ENCODE measurements at regions not wholly inside any gene's neighbourhood (a gene's known extent, or its start where the extent isn't known, plus 50 kb on each side); places are given as distances from the start of the nearest gene placed in this dataset.
"Not testable (repeated sequence)": the region's sequence is repeated elsewhere in the genome, so short reads cannot be mapped to it uniquely, and the experiment has no call there.

DNA sequence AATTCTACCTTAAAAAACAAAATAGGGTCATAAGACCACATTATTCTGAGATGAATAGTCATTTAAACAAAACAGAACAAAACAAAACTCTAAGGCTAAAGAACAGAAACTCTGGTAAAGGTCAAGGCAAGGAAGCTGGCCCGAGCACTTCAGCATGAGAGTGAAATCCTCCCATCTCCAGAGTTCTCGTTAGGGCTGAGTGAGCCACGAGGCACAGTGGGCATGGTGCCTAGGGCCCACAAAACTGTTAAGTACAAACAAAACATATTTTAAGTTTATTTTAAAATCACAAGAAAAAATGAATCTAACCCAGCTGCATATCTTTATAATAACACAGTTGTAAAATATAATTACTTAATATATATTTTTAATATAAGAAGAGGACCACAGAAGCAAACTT lies 417.8 kb upstream of the GBE1 start:
- ChIA-PET POLR2A (no interaction called here), CTCF (no interaction called here)

DNA sequence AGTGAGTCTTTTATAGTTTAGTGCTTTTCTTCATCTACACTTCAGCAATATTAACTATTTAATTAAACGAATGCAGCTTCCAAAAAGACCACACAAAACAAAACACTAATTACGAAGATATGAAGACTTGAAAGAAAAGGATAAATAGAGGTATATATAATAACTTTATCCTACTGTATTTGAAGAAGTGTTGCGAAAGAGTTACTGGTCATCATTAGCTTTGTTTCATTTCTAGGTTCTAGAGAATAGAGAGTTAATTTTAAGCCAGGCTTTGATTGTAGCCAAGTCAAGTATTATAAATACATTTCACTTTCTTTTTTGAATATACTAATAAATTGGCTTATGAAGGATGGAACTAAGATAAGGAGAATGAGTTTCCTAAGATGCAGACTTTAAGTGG lies 416.8 kb upstream of the GBE1 start:
- TF ChIP-seq, protein P1, sequence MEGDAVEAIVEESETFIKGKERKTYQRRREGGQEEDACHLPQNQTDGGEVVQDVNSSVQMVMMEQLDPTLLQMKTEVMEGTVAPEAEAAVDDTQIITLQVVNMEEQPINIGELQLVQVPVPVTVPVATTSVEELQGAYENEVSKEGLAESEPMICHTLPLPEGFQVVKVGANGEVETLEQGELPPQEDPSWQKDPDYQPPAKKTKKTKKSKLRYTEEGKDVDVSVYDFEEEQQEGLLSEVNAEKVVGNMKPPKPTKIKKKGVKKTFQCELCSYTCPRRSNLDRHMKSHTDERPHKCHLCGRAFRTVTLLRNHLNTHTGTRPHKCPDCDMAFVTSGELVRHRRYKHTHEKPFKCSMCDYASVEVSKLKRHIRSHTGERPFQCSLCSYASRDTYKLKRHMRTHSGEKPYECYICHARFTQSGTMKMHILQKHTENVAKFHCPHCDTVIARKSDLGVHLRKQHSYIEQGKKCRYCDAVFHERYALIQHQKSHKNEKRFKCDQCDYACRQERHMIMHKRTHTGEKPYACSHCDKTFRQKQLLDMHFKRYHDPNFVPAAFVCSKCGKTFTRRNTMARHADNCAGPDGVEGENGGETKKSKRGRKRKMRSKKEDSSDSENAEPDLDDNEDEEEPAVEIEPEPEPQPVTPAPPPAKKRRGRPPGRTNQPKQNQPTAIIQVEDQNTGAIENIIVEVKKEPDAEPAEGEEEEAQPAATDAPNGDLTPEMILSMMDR (IDR thresholded peaks at IDR 0.05; ENCODE audit: insufficient read depth, low read length, missing control alignments) = no peak
- no peak for DNase-seq (ENCODE audit: low read depth, low spot score)
- ChIA-PET CTCF (no interaction called here), POLR2A (no interaction called here)
- no peak overlapping the region for H3K4me3 ChIP-seq (ENCODE audit: low read depth, low read length)

More for the DNA sequence above, 417.8 kb upstream of the GBE1 start:
- DNase-seq (ENCODE audit: low read depth, low spot score) = no peak
- no peak overlapping the region for H3K4me3 ChIP-seq (ENCODE audit: low read depth, low read length)
- TF ChIP-seq, protein P1 (IDR thresholded peaks at IDR 0.05; ENCODE audit: insufficient read depth, low read length, missing control alignments) = no peak

DNA sequence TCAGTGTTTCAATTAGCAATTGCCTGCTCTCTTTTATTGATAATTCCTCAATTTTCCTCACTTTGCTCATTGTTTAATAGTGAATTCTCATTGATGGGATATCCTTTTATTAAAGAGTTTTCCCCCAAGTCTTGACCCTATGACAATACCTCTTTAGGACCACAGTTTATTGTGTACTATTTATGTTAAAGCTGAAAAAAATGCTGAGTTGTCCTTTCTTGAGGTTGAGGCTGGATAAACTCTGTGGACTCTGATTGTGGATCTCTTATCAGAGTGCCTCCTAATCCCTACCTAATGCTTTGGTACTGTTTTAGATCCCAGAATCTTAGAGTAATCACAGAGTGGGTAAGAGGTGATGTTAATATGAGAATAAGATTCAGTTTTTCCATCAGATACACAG lies 416.3 kb upstream of the GBE1 start:
- H3K4me3 ChIP-seq (ENCODE audit: low read depth, low read length) = no peak overlapping the region
- ChIA-PET CTCF (no interaction called here), POLR2A (no interaction called here)
- DNase-seq (ENCODE audit: low read depth, low spot score) = no peak
- TF ChIP-seq, protein P1 (IDR thresholded peaks at IDR 0.05; ENCODE audit: insufficient read depth, low read length, missing control alignments) = no peak

DNA sequence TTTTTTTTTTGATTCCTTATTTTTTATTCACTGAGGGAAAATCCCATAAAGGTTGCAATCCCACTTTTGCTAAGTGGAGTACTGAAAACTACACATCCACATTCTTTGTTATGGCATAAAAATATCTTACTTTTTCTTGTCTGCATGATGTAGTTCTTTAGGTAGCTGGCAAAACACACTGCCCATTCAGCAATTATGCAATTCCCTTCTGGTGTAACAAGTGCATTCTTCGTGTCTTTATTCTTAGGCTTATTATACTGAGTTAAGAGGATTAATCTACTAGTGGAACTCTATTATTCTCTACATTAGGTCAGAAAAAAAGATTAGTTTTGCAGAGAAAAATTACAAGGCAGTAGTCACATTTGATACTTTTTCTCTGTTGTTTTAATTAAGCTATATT lies 403.8 kb upstream of the GBE1 start:
- CTCF ChIA-PET = no interaction called here
- H3K4me3 ChIP-seq (ENCODE audit: low read depth, low read length) = no peak overlapping the region
- TF ChIP-seq, protein P1 (IDR thresholded peaks at IDR 0.05; ENCODE audit: insufficient read depth, low read length, missing control alignments) = no peak
- POLR2A ChIA-PET = no interaction called here
- DNase-seq (ENCODE audit: low read depth, low spot score) = no peak

DNA sequence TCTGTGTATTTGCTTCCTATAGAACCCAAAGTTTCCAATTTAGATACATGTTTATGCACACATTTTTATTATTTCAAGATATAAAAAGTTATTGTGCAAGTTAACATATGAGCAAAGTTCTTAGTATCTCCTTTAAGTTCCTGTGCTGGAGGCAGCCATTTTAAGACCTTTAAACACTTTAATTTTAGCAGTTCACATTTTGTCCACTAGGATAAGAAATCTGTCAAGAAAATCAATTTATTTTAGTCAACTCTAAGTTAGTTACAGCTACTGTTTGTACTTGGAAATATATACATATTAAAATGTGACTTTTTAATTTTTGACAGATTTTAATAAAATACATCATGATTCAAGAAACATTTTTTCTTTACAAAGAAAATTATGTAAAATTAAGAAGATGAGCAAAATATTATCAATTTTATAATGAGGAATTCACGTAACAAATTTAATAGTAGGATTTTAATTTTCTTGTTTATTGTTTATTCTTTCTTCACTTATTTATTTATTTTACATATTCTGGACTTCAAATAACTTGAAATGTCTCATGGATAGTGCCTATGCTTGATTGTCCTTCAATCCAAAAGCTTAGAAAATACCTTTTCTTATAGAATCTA lies 402.6 kb upstream of the GBE1 start:
- H3K4me3 ChIP-seq (ENCODE audit: low read depth, low read length) = no peak overlapping the region
- TF ChIP-seq, protein P1 (IDR thresholded peaks at IDR 0.05; ENCODE audit: insufficient read depth, low read length, missing control alignments) = no peak
- POLR2A ChIA-PET = no interaction called here
- CTCF ChIA-PET = no interaction called here
- DNase-seq (ENCODE audit: low read depth, low spot score) = no peak

DNA sequence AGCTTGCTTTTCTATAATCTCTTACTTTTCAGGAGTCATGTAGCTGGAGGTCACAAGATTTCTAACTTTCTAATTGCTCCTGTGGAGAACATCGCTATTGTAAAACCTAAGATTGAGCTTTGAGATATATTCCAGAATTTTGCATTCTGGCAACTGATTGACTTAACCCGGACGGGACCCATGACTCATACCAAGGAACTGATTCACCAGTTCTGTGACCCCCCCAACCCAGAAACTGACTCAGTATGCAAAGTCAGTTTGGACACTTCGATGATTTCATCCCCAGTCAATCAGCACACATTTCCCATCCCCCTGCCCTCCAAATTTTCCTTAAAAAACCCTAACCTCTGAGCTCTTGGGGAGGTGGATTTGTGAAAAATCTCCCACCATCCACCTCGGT lies 396.5 kb upstream of the GBE1 start:
- DNase-seq (ENCODE audit: low read depth, low spot score) = no peak
- ChIA-PET CTCF (interaction anchor here (1.4 kb wide), 1 partner anchor 26 kb away, joined by 4 read pairs; no protein-coding TSS in a partner anchor), POLR2A (no interaction called here)
- H3K4me3 ChIP-seq (ENCODE audit: low read depth, low read length) = no peak overlapping the region
- TF ChIP-seq, protein P1 (IDR thresholded peaks at IDR 0.05; ENCODE audit: insufficient read depth, low read length, missing control alignments) = no peak

DNA sequence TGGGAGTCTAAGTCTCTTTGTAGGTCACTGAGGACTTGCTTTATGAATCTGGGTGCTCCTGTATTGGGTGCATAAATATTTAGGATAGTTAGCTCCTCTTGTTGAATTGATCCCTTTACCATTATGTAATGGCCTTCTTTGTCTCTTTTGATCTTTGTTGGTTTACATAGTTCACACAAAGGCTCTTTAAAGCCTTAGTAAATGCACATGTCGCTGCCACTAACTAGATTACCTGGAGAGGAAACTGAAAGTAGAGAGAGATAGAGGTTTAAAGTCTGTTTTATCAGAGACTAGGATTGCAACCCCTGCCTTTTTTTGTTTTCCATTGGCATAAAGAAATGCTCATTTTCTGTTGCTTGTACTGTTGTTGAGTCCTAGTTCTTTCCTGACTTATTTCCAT lies 392.4 kb upstream of the GBE1 start:
- POLR2A ChIA-PET; CTCF ChIA-PET; DNase-seq (ENCODE audit: low read depth, low spot score); H3K4me3 ChIP-seq (ENCODE audit: low read depth, low read length): not testable (repeated sequence)
